ENCODE measurements at regions not wholly inside any gene's neighbourhood (a gene's known extent, or its start where the extent isn't known, plus 50 kb on each side); places are given as distances from the start of the nearest gene placed in this dataset.

- H3K27ac ChIP-seq (ENCODE audit: low read depth, low read length) = no peak overlapping the region
- no peaks in the 10 kb centered on the region for H4K20me1 ChIP-seq (ENCODE audit: low read depth, low read length)
- no peak overlapping the region for H2AFZ ChIP-seq (ENCODE audit: low read depth, low read length, severe bottlenecking)
- TF ChIP-seq CTCF (IDR thresholded peaks at IDR 0.05; ENCODE audit: insufficient read depth, low read length, poor library complexity, severe bottlenecking) (no peak), EZH2phosphoT487 (conservative IDR thresholded peaks at IDR 0.05; ENCODE audit: low read length) (no peak)
- no peaks in the 10 kb centered on the region for H3K79me2 ChIP-seq (ENCODE audit: insufficient read depth, low read length)
- H3K4me3 ChIP-seq (ENCODE audit: insufficient read depth, low read length, poor library complexity, severe bottlenecking) = no peak overlapping the region
- no peaks in the 10 kb centered on the region for H3K36me3 ChIP-seq (ENCODE audit: low read length)
- H3K4me2 ChIP-seq (ENCODE audit: low read depth, low read length, poor library complexity, severe bottlenecking) = no peak overlapping the region
- H3F3A ChIP-seq (ENCODE audit: insufficient read depth) = no peaks in the 10 kb centered on the region
- H3K27me3 ChIP-seq (ENCODE audit: low read length) = no peaks in the 10 kb centered on the region
- no peaks in the 10 kb centered on the region for H3K9me2 ChIP-seq (replicated peaks; ENCODE audit: insufficient read depth, low read length)
- no peak overlapping the region for H3K9ac ChIP-seq (ENCODE audit: low read length)
- no peaks in the 10 kb centered on the region for H3K9me3 ChIP-seq (ENCODE audit: insufficient read depth, low read length)
Measured at GRCh38 chr7:51645255-51645654, 328.6 kb upstream of the COBL start.

GRCh38 chr7:51644216-51644615 is 327.6 kb upstream of the COBL start:
- Histone ChIP-seq H2AFZ (ENCODE audit: low read depth, low read length, severe bottlenecking) (no peak overlapping the region), H4K20me1 (ENCODE audit: low read depth, low read length) (no peaks in the 10 kb centered on the region), H3K36me3 (ENCODE audit: low read length) (no peaks in the 10 kb centered on the region), H3K4me2 (ENCODE audit: low read depth, low read length, poor library complexity, severe bottlenecking) (no peak overlapping the region), H3K9me2 (replicated peaks; ENCODE audit: insufficient read depth, low read length) (no peaks in the 10 kb centered on the region), H3K27ac (ENCODE audit: low read depth, low read length) (no peak overlapping the region), H3K79me2 (ENCODE audit: insufficient read depth, low read length) (no peaks in the 10 kb centered on the region), H3K27me3 (ENCODE audit: low read length) (no peaks in the 10 kb centered on the region), H3K9me3 (ENCODE audit: insufficient read depth, low read length) (no peaks in the 10 kb centered on the region), H3K4me3 (ENCODE audit: insufficient read depth, low read length, poor library complexity, severe bottlenecking) (no peak overlapping the region), H3K9ac (ENCODE audit: low read length) (no peak overlapping the region), H3F3A (ENCODE audit: insufficient read depth) (no peaks in the 10 kb centered on the region)
- TF ChIP-seq EZH2phosphoT487 (conservative IDR thresholded peaks at IDR 0.05; ENCODE audit: low read length) (no peak), CTCF (IDR thresholded peaks at IDR 0.05; ENCODE audit: insufficient read depth, low read length, poor library complexity, severe bottlenecking) (no peak)

- H2AFZ ChIP-seq (ENCODE audit: low read depth, low read length, severe bottlenecking) = no peak overlapping the region
- no peaks in the 10 kb centered on the region for H3K27me3 ChIP-seq (ENCODE audit: low read length)
- no peaks in the 10 kb centered on the region for H3K79me2 ChIP-seq (ENCODE audit: insufficient read depth, low read length)
Measured at GRCh38 chr7:51640841-51641240, 324.2 kb upstream of the COBL start.

More at GRCh38 chr7:51640841-51641240, 324.2 kb upstream of the COBL start:
- Histone ChIP-seq H3K27ac (ENCODE audit: low read depth, low read length) (no peak overlapping the region), H3K36me3 (ENCODE audit: low read length) (no peaks in the 10 kb centered on the region), H3K9ac (ENCODE audit: low read length) (no peak overlapping the region), H3K4me2 (ENCODE audit: low read depth, low read length, poor library complexity, severe bottlenecking) (no peak overlapping the region), H3K9me3 (ENCODE audit: insufficient read depth, low read length) (no peaks in the 10 kb centered on the region), H3K4me3 (ENCODE audit: insufficient read depth, low read length, poor library complexity, severe bottlenecking) (no peak overlapping the region), H3F3A (ENCODE audit: insufficient read depth) (no peaks in the 10 kb centered on the region), H4K20me1 (ENCODE audit: low read depth, low read length) (no peaks in the 10 kb centered on the region), H3K9me2 (replicated peaks; ENCODE audit: insufficient read depth, low read length) (no peaks in the 10 kb centered on the region)
- TF ChIP-seq CTCF (IDR thresholded peaks at IDR 0.05; ENCODE audit: insufficient read depth, low read length, poor library complexity, severe bottlenecking) (no peak), EZH2phosphoT487 (conservative IDR thresholded peaks at IDR 0.05; ENCODE audit: low read length) (no peak)
